Cardiac fibroblast (primary cell): ENCODE measurements at regions not wholly inside any gene's neighbourhood (a gene's known extent, or its start where the extent isn't known, plus 50 kb on each side); places are given as distances from the start of the nearest gene placed in this dataset.

Experiments
- DNase-seq, 2 donors: peaks; one replicate each; pipeline versions ENCODE4 v3.0.0 to v3.0.0-alpha.2; 2010; ENCODE audit warnings: low read depth in 2 of 2
- H3K4me3 ChIP-seq, 2 donors: replicated peaks in 1 of 2; 1 replicate in 1 of 2; 2 replicates in 1 of 2; pipeline ENCODE4 v1.5.1; 2011; ENCODE audit warnings: low read depth in 2 of 2, low read length in 2 of 2, mild to moderate bottlenecking in 2 of 2, moderate library complexity in 1 of 2
- CTCF ChIP-seq: IDR thresholded peaks from one replicate; pipeline ENCODE4 v1.5.1; 2011; ENCODE audit warnings: low read depth, mild to moderate bottlenecking, low read length, inconsistent platforms

GRCh38 chr20:56806952-56807517, 177.9 kb downstream of the TFAP2C start:
- DNase-seq = no peak
- H3K4me3 ChIP-seq = no peak overlapping the region
- no peak for TF ChIP-seq CTCF

DNA sequence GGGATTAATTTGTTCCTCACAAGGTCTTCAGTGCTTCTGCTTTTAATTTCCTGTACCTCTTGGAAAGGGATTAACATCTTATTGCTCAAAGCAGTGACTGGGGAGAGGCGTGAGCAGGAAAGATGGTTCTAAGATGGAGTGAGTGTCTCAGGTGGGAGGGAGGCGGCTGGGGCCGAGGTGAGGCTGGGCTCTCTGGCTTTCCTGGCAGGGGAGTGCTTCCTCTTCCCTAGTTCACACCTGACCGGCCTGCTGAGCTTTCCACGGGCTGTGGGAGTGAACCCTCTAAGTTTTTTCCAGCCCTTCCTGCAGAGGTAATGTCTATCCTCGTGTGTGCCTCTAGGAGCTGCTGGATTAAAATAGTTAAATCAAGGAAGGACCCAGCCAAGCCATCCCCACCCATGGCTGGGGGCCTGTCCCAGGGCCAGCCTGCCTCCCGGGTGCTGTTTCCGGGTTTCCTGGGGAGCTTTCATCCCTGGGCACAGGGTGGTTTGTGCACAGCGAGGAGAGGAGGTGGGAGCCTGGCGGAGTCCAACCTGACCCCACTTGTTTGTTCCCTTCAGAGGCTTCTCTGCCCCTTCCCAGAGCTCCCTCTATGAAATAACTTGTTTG, 179.1 kb downstream of the TFAP2C start:
- no peak overlapping the region for H3K4me3 ChIP-seq
- TF ChIP-seq CTCF = no peak
- DNase-seq = no peak

DNA sequence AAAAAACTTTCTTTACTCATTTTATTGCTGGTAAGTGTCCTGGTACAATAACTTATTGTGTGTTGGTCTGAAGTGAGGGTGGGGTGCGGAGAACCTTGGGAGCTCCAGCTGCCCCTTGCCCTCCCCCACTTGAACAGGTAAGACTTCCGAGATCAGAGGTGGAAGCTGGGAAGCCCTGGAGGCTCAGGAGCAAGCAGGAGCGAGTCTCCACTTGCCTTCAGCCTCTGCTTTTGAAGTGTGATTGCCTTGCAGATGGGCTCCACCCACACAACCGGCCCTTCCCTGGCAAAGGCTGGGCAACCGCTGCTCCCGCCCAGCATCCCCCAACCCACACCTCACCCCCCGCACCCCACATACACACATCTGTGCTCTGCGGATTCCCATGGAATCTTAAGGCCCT, 179.6 kb downstream of the TFAP2C start:
- no peak overlapping the region for H3K4me3 ChIP-seq
- DNase-seq = no peak
- no peak for TF ChIP-seq CTCF

DNA sequence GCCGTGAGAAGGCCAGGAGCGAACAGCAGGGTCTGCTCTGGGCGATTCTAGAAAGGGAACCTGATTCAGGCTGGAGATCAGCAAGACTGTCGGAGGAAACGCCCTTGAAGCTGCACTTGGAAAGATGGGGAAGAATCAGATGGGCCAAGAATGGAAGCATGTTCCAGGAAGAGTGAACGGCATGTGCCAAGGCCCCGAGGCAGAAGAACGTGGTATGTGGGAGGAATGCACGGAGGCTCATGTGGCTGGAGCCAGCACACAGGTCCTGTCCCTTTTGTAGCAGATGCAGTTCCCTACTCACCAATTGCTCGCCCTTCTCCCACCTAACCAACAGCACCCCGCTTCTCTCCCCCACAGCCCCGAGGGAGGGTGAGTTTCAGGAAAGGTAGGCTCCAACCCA, 180.6 kb downstream of the TFAP2C start:
- H3K4me3 ChIP-seq = no peak overlapping the region
- no peak for TF ChIP-seq CTCF

DNA sequence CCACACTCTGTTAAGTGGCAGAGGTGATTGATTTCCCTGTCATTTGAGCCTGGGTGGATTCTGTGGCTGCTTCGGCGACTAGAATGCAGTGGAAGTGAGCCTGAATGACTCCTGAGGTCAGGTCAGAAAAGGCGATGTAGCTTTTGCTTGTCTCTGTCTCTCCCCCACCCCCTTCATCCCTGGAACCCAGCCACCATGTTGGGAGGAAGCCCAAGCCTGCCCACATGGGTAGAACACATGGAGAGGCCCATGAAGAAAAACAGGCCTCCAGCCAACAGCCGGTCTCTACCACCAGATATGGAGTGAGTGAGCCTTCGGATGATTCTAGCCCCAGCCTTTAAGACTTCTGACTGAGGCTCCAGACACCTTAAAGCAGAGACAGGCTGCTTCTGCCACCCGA, 181.0 kb downstream of the TFAP2C start:
- H3K4me3 ChIP-seq = no peak overlapping the region
- TF ChIP-seq CTCF = no peak
- DNase-seq = peak in 1 of 2 donors; percentile 49

More for the DNA sequence above, 180.6 kb downstream of the TFAP2C start:
- DNase-seq = no peak

DNA sequence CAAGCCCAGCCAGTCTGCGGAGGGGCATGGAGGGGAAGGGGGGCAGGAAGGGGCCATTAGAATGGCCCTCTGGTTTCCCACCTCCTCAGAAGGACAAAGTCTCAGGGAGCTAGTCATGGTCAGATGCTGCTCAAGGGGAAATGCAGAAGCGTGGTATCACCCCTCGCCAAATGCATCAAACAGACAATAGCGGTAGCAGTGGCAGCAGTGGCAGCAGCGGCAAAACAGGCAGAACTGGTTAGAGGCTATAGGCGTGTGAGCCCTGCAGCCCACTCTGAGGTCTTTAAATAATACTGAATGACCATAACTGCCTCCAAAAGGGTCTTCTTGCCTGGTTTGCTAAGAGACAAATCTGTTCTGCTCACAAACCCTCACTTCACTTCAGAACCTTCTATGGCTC, 186.7 kb downstream of the TFAP2C start:
- TF ChIP-seq CTCF = no peak
- no peak overlapping the region for H3K4me3 ChIP-seq
- DNase-seq = no peak

DNA sequence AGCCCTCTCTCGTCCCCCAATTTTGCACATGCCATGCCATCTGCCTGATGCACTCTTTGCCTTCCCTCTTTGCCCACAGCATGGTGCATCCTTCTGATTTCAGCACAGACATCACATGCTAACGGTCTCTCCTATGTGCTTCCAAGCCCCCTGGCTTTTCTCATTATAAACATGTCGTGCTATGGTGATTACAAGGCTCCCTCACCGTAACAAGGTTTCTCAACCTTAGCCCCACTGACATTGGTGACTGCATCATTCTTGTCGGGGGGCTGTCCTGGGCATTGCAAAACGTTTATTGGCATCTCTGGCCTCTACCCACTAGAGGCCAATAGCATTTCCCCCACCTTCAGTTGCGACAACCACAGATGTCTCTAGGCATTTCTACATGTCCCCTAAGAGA, 187.2 kb downstream of the TFAP2C start:
- H3K4me3 ChIP-seq = no peak overlapping the region
- no peak for TF ChIP-seq CTCF
- no peak for DNase-seq
